SK-N-SH (cell line): ENCODE measurements at regions not wholly inside any gene's neighbourhood (a gene's known extent, or its start where the extent isn't known, plus 50 kb on each side); places are given as distances from the start of the nearest gene placed in this dataset.

Source experiments
- CTCF ChIA-PET: fragments of 300-600, 350-600 bp; formaldehyde crosslinking; extraction: SDS; loops from one replicate; lab custom pipeline; 2021; lab: Yijun Ruan, JAX
- POLR2A ChIA-PET: fragments of 350-600 bp; sonication (Branson Sonifier 250); formaldehyde crosslinking; extraction: SDS; loops from one replicate; lab custom pipeline; 2020; ENCODE audit warnings: antibody characterized with exemption, inconsistent platforms; lab: Yijun Ruan, JAX
- DNase-seq: peaks from one replicate; pipeline ENCODE4 v3.0.0; 2012
- H2AFZ ChIP-seq: fragments of 200-600 bp; sonication (generic); 2 replicates; pipeline ENCODE4 v1.8.1; 2016; ENCODE audit warnings: antibody characterized with exemption, mild to moderate bottlenecking, low read depth
- H3F3A ChIP-seq: fragments of 200-600 bp; sonication (generic); replicated peaks from 2 replicates; pipeline ENCODE3; 2016; ENCODE audit warnings: antibody characterized with exemption, mild to moderate bottlenecking; ENCODE audit not compliant: insufficient read depth
- H3K27ac ChIP-seq, 2 experiments: fragments of 200-500 bp in 1 of 2; fragments of 200-600 bp in 1 of 2; sonication (Bioruptor generic) in 1 of 2; sonication (generic), shearing (Covaris generic) in 1 of 2; 2 replicates each; pipeline versions ENCODE4 v1.5.1 to v1.6.1; 2014 to 2016; ENCODE audit warnings: low read depth in 2 of 2, inconsistent platforms in 1 of 2, low read length in 1 of 2, mild to moderate bottlenecking in 1 of 2, mixed read lengths in 1 of 2
- H3K27me3 ChIP-seq: fragments of 200-600 bp; sonication (generic), shearing (Covaris generic); 2 replicates; pipeline ENCODE4 v1.6.1; 2016; ENCODE audit warnings: mixed run types; ENCODE audit not compliant: insufficient read depth
- H3K36me3 ChIP-seq, 2 experiments: fragments of 200-500 bp in 1 of 2; fragments of 200-600 bp in 1 of 2; sonication (Bioruptor generic) in 1 of 2; sonication (generic) in 1 of 2; replicated peaks in 1 of 2; 2 replicates each; pipeline versions ENCODE3 to v1.5.1; 2014 to 2016; ENCODE audit warnings: low read length in 1 of 2, mild to moderate bottlenecking in 1 of 2; ENCODE audit not compliant: insufficient read depth in 2 of 2, control insufficient read depth in 1 of 2
- H3K4me1 ChIP-seq, 2 experiments: fragments of 200-500 bp in 1 of 2; fragments of 200-600 bp in 1 of 2; sonication (Bioruptor generic) in 1 of 2; sonication (generic), shearing (Covaris generic) in 1 of 2; 2 replicates each; pipeline versions ENCODE4 v1.5.1 to v1.6.1; 2014 to 2016; ENCODE audit warnings: low read depth in 1 of 2, low read length in 1 of 2, mixed run types in 1 of 2; ENCODE audit not compliant: insufficient read depth in 2 of 2, control insufficient read depth in 1 of 2
- H3K4me2 ChIP-seq: fragments of 200-600 bp; sonication (generic), shearing (Covaris generic); 2 replicates; pipeline ENCODE4 v1.6.1; 2017; ENCODE audit warnings: mixed run types
- H3K4me3 ChIP-seq, 2 experiments: fragments of 200-500 bp in 1 of 2; fragments of 200-600 bp in 1 of 2; sonication (Bioruptor generic) in 1 of 2; sonication (generic), shearing (Covaris generic) in 1 of 2; 2 replicates each; pipeline versions ENCODE4 v1.5.1 to v1.8.1; 2014 to 2016; ENCODE audit warnings: low read depth in 2 of 2, inconsistent platforms in 1 of 2, low read length in 1 of 2, mild to moderate bottlenecking in 1 of 2, mixed read lengths in 1 of 2, moderate library complexity in 1 of 2
- H3K79me2 ChIP-seq: fragments of 200-600 bp; sonication (generic); 2 replicates; pipeline ENCODE4 v1.8.1; 2017; ENCODE audit warnings: mild to moderate bottlenecking; ENCODE audit not compliant: insufficient read depth
- H3K9ac ChIP-seq: fragments of 200-600 bp; sonication (generic); 2 replicates; pipeline ENCODE4 v1.6.1; 2017; ENCODE audit warnings: mixed run types
- H3K9me2 ChIP-seq: fragments of 200-600 bp; sonication (generic); 2 replicates; pipeline ENCODE4 v1.6.1; 2017; ENCODE audit warnings: mixed run types
- H3K9me3 ChIP-seq: fragments of 200-600 bp; sonication (generic); 2 replicates; pipeline ENCODE4 v1.6.1; 2017; ENCODE audit warnings: mixed run types, mild to moderate bottlenecking, moderate library complexity
- H4K20me1 ChIP-seq: fragments of 200-600 bp; sonication (generic); 2 replicates; pipeline ENCODE4 v1.6.1; 2017; ENCODE audit warnings: mild to moderate bottlenecking, mixed run types; ENCODE audit not compliant: insufficient read depth
- CHD2 ChIP-seq: fragments of 150-350 bp; IDR thresholded peaks from 2 replicates; pipeline ENCODE4 v1.6.1; 2018; ENCODE audit warnings: low read length; ENCODE audit not compliant: partially characterized antibody
- ELF1 ChIP-seq: IDR thresholded peaks from 2 replicates; pipeline ENCODE4 v1.4.0; 2012
- EP300 ChIP-seq, 2 experiments: IDR thresholded peaks; 2 replicates each; pipeline versions ENCODE4 v1.4.0 to v1.6.1; 2012; ENCODE audit warnings: borderline replicate concordance in 1 of 2, low read depth in 1 of 2, low read length in 1 of 2
- FOXM1 ChIP-seq: IDR thresholded peaks from 2 replicates; pipeline ENCODE4 v1.4.0; 2012; ENCODE audit warnings: low read depth, mild to moderate bottlenecking
- GABPA ChIP-seq: IDR thresholded peaks from 2 replicates; pipeline ENCODE4 v1.4.0; 2012; ENCODE audit warnings: low read depth, mild to moderate bottlenecking
- MXI1 ChIP-seq: IDR thresholded peaks from 2 replicates; pipeline ENCODE4 v1.6.1; 2012; ENCODE audit warnings: mild to moderate bottlenecking, low read depth, low read length, improper control_type of control experiment
- NFIC ChIP-seq: IDR thresholded peaks from 2 replicates; pipeline ENCODE4 v1.4.0; 2012; ENCODE audit warnings: borderline replicate concordance
- RAD21 ChIP-seq: IDR thresholded peaks from 2 replicates; pipeline ENCODE4 v1.6.1; 2012; ENCODE audit warnings: mild to moderate bottlenecking, low read length
- RCOR1 ChIP-seq: fragments of 150-350 bp; IDR thresholded peaks from 2 replicates; pipeline ENCODE4 v1.6.1; 2017; ENCODE audit warnings: antibody characterized with exemption, low read length
- TAF1 ChIP-seq: IDR thresholded peaks from 2 replicates; pipeline ENCODE4 v1.6.1; 2012; ENCODE audit warnings: low read depth, mild to moderate bottlenecking, low read length, moderate library complexity, borderline replicate concordance
- TEAD4 ChIP-seq: IDR thresholded peaks from 2 replicates; pipeline ENCODE4 v1.4.0; 2012; ENCODE audit warnings: mild to moderate bottlenecking, borderline replicate concordance; ENCODE audit not compliant: insufficient read depth
- WGBS: methylation state at CpG from one replicate; pipeline ENCODE4 v1.1.6; 2017; ENCODE audit warnings: low lambda C conversion rate; 5-methylcytosine and 5-hydroxymethylcytosine counted together
- TF ChIP-seq, protein P1 (sequence below): IDR thresholded peaks from 2 replicates; pipeline ENCODE4; 2012
- TF ChIP-seq, protein P2 (sequence below): IDR thresholded peaks from 2 replicates; pipeline ENCODE4 v1.6.1; 2012; ENCODE audit warnings: mild to moderate bottlenecking, low read depth, low read length, moderate library complexity
- TF ChIP-seq, protein P3 (sequence below): fragments of 200-600 bp; sonication (generic); IDR thresholded peaks from 2 replicates; pipeline ENCODE4 v1.6.1; 2017; ENCODE audit warnings: antibody characterized with exemption, mild to moderate bottlenecking, moderate library complexity
- TF ChIP-seq, protein P4 (sequence below): IDR thresholded peaks from 2 replicates; pipeline ENCODE4 v1.4.0; 2012; ENCODE audit warnings: low read depth, borderline replicate concordance

DNA sequence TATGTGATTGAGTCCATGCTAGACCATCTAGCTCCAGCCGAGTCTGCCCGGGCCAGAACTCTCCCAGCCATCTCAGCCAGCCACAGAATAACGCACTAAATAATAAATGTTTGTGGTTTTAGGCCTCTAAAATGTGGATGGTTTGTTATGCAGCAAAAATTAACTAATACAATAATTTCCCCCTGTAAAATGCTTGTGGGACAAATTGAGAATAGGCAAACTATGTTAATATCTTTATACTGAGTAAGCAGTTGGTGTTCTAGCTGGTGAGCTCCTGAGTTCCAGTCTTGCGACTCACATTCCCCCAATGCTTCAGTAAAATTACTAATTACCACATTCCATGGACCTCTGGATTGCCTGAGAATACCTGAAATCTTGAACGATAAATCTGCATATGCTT, 316.8 kb upstream of the NFE2L3 start:
- H2AFZ ChIP-seq, result no peak overlapping the region
- H4K20me1 ChIP-seq, result no peaks in the 10 kb centered on the region
- H3K27ac ChIP-seq, result no peak overlapping the region
- H3K4me1 ChIP-seq, result peaks cover 0 to 3% of the 10 kb centered on the region in 2 experiments; a peak in 1 of 4 replicates
- H3K9ac ChIP-seq, result no peak overlapping the region
- ChIA-PET POLR2A (no interaction called here), CTCF (interaction anchor here (0.6 to 3.2 kb wide), 10 partner anchors 8 to 575 kb away, joined by 3 to 8 read pairs (median 4); no protein-coding TSS in a partner anchor)
- H3K36me3 ChIP-seq, result no peaks in the 10 kb centered on the region
- H3K9me2 ChIP-seq, result no peaks in the 10 kb centered on the region
- H3K79me2 ChIP-seq, result no peaks in the 10 kb centered on the region
- no peak for DNase-seq
- H3K4me2 ChIP-seq, result no peak overlapping the region
- H3F3A ChIP-seq, result no peaks in the 10 kb centered on the region
- no peak overlapping the region for H3K4me3 ChIP-seq
- TF ChIP-seq CHD2 (no peak), MXI1 (no peak), GABPA (no peak)
- TF ChIP-seq, protein P1, sequence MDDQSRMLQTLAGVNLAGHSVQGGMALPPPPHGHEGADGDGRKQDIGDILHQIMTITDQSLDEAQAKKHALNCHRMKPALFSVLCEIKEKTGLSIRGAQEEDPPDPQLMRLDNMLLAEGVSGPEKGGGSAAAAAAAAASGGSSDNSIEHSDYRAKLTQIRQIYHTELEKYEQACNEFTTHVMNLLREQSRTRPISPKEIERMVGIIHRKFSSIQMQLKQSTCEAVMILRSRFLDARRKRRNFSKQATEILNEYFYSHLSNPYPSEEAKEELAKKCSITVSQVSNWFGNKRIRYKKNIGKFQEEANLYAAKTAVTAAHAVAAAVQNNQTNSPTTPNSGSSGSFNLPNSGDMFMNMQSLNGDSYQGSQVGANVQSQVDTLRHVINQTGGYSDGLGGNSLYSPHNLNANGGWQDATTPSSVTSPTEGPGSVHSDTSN, result no peak
- TF ChIP-seq, protein P2, sequence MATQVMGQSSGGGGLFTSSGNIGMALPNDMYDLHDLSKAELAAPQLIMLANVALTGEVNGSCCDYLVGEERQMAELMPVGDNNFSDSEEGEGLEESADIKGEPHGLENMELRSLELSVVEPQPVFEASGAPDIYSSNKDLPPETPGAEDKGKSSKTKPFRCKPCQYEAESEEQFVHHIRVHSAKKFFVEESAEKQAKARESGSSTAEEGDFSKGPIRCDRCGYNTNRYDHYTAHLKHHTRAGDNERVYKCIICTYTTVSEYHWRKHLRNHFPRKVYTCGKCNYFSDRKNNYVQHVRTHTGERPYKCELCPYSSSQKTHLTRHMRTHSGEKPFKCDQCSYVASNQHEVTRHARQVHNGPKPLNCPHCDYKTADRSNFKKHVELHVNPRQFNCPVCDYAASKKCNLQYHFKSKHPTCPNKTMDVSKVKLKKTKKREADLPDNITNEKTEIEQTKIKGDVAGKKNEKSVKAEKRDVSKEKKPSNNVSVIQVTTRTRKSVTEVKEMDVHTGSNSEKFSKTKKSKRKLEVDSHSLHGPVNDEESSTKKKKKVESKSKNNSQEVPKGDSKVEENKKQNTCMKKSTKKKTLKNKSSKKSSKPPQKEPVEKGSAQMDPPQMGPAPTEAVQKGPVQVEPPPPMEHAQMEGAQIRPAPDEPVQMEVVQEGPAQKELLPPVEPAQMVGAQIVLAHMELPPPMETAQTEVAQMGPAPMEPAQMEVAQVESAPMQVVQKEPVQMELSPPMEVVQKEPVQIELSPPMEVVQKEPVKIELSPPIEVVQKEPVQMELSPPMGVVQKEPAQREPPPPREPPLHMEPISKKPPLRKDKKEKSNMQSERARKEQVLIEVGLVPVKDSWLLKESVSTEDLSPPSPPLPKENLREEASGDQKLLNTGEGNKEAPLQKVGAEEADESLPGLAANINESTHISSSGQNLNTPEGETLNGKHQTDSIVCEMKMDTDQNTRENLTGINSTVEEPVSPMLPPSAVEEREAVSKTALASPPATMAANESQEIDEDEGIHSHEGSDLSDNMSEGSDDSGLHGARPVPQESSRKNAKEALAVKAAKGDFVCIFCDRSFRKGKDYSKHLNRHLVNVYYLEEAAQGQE, result no peak
- TF ChIP-seq, all 33 proteins: peak for 0
- Histone ChIP-seq H3K9me3 (no peaks in the 10 kb centered on the region), H3K27me3 (no peaks in the 10 kb centered on the region)
- 45% methylated on average over 5 of the region's 5 CpGs for WGBS

DNA sequence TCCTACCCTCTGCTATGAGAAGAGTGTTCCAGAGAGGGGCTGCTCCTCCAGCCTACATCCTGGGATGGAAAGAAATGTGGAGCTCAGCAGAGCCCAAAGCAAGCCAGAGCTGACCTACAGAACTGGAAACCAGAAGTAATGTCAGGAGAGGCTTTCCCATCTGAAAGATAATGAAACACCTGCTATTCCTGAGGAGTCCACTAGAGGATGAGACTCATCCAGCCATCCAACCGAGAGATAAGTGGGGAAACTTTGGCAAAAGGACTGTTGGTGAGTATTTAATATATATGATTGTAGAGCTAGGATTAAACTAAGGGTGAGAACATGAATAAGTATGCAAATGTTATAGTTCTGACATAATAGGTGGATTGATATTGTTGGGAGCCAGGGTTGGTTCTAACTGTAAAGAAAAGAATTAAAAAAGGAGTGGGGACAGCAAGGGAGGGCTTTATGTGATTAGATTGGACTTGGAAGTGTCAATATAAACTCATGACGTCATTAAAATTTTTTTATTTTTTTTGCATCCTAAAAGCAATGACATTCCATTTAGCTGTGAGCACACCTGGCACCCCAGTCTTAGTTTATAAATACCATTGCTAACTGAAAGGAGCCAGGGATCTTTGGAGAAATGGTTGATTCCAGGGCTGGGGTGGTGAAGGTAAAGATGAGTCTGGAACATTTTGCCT, 312.8 kb upstream of the NFE2L3 start:
- no peak overlapping the region for H3K27ac ChIP-seq
- WGBS, result 31% methylated on average over 2 of the region's 2 CpGs

More for the DNA sequence above, 312.8 kb upstream of the NFE2L3 start:
- no peak for TF ChIP-seq ELF1
- TF ChIP-seq, protein P3, sequence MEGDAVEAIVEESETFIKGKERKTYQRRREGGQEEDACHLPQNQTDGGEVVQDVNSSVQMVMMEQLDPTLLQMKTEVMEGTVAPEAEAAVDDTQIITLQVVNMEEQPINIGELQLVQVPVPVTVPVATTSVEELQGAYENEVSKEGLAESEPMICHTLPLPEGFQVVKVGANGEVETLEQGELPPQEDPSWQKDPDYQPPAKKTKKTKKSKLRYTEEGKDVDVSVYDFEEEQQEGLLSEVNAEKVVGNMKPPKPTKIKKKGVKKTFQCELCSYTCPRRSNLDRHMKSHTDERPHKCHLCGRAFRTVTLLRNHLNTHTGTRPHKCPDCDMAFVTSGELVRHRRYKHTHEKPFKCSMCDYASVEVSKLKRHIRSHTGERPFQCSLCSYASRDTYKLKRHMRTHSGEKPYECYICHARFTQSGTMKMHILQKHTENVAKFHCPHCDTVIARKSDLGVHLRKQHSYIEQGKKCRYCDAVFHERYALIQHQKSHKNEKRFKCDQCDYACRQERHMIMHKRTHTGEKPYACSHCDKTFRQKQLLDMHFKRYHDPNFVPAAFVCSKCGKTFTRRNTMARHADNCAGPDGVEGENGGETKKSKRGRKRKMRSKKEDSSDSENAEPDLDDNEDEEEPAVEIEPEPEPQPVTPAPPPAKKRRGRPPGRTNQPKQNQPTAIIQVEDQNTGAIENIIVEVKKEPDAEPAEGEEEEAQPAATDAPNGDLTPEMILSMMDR, result peak; percentile 50
- no peak for TF ChIP-seq TAF1
- no peak for TF ChIP-seq NFIC
- TF ChIP-seq RAD21, result 0 out of 2 replicates have a peak, but pooled peaks have one; percentile 16
- TF ChIP-seq FOXM1, result no peak
- TF ChIP-seq, protein P4, sequence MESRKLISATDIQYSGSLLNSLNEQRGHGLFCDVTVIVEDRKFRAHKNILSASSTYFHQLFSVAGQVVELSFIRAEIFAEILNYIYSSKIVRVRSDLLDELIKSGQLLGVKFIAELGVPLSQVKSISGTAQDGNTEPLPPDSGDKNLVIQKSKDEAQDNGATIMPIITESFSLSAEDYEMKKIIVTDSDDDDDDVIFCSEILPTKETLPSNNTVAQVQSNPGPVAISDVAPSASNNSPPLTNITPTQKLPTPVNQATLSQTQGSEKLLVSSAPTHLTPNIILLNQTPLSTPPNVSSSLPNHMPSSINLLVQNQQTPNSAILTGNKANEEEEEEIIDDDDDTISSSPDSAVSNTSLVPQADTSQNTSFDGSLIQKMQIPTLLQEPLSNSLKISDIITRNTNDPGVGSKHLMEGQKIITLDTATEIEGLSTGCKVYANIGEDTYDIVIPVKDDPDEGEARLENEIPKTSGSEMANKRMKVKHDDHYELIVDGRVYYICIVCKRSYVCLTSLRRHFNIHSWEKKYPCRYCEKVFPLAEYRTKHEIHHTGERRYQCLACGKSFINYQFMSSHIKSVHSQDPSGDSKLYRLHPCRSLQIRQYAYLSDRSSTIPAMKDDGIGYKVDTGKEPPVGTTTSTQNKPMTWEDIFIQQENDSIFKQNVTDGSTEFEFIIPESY, result no peak
- no peak for TF ChIP-seq GABPA
- no peak for TF ChIP-seq EP300 (IDR thresholded peaks at IDR 0.05; ENCODE audit: borderline replicate concordance in 1 of 2, low read depth in 1 of 2, low read length in 1 of 2)
- no peak for TF ChIP-seq TEAD4
- TF ChIP-seq RCOR1, result no peak
- ChIA-PET POLR2A (no interaction called here), CTCF (interaction anchor here (1.1 to 9.2 kb wide), 10 partner anchors 9 to 267 kb away, joined by 3 to 61 read pairs (median 4); no protein-coding TSS in a partner anchor)
- Histone ChIP-seq H3K9me3 (no peaks in the 10 kb centered on the region), H3K9ac (no peak overlapping the region), H3K9me2 (no peaks in the 10 kb centered on the region), H4K20me1 (no peaks in the 10 kb centered on the region), H3K4me3 (no peak overlapping the region), H2AFZ (no peak overlapping the region), H3K79me2 (no peaks in the 10 kb centered on the region), H3K36me3 (no peaks in the 10 kb centered on the region), H3K4me2 (no peak overlapping the region), H3F3A (no peaks in the 10 kb centered on the region), H3K27me3 (no peaks in the 10 kb centered on the region), H3K4me1 (no peaks in the 10 kb centered on the region; a peak in 1 of 4 replicates)
- DNase-seq, result no peak
